ENCODE measurements at regions not wholly inside any gene's neighbourhood (a gene's known extent, or its start where the extent isn't known, plus 50 kb on each side); places are given as distances from the start of the nearest gene placed in this dataset.
"Not testable (repeated sequence)": the region's sequence is repeated elsewhere in the genome, so short reads cannot be mapped to it uniquely, and the experiment has no call there.

- no peak for DNase-seq
Measured at GRCh38 chr16:5309946-5310611, 212.5 kb upstream of the EEF2KMT start.

DNA sequence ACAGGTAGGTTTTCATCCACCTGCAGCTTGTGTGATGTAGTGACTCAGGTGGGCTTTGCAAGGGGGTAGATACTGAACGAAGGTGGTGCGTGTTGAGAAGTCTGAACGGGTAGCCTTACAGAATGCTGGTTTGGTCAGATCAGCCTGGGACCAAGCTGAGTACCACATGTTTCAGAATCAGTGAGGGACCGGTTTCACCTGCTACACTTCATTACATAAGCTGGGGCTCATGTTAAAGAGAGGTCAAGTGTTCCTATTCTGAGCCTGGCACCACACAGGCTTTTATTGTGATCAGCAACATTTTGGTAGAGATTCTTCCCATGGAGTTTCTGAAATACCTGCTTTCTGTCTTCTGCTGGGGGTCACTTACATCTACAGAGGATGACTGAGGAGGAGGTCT lies 207.4 kb upstream of the EEF2KMT start:
- DNase-seq = no peak

- DNase-seq = no peak
Measured at GRCh38 chr16:5302372-5303114, 204.9 kb upstream of the EEF2KMT start.

GRCh38 chr16:5298202-5298601 lies 200.6 kb upstream of the EEF2KMT start:
- DNase-seq = no peak

GRCh38 chr16:5296176-5296575 lies 198.6 kb upstream of the EEF2KMT start:
- no peak for DNase-seq

- not testable (repeated sequence) for DNase-seq
Measured at GRCh38 chr16:5295304-5295703, 197.7 kb upstream of the EEF2KMT start.

GRCh38 chr16:5282152-5282551 lies 184.6 kb upstream of the EEF2KMT start:
- not testable (repeated sequence) for DNase-seq

DNA sequence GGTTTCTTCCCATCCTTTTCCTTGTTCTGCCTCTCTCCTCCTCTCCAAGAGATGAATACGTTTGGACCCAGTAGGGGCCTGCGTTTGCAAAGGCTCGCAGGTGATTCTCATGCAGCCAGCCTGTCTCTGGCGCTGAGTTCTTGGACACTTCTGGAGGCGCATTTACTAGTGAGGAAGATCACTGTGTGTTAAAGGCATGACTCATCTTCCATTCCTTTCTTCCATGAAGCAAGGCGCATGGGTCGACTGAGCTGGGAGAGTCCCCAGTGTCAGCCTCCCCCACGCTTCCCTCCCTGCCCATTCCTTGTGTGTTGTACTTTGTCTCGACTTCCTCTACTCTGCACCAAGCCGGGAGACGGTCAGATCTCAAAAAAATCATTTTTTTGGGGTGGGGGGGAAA lies 159.9 kb upstream of the EEF2KMT start:
- no peak for DNase-seq

DNA sequence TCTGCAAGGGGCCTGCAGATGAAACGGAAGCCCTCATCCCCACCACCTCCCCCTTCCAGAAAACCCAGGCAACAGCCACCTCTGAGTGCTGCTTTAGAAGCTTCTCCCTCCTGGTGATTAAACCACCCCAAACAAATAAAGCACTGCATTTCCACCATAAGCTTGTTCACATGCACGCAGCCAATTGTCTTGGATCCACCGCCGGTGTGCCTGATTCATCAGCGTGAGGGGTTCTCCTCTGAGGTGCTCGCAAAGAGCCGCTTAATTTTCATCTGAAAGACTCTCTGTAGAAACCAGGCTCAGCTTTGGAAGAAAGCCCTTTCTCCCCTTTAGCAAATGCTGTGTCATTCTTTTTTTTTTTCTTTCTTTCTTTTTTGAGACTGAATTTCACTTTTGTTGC lies 155.2 kb upstream of the EEF2KMT start:
- DNase-seq = no peak

DNA sequence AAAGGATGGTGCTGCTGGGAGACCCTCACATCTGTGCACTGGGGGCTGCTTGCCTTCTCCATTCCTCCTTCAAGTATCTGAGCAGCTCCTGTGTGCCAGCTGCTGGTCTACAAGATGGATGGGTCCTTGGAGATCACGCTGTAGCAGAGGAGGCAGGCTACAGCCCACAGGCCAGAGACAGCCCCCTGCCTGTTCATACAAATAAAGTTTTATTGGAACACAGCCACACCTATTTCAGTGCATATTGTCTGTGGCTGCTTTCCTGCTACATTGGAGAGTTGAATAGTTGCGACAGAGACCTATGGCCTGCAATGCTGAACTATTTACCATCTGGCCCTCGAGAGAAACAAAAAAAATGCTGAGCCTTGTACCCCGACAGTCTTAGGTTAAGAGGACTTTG lies 149.8 kb upstream of the EEF2KMT start:
- DNase-seq = not testable (repeated sequence)

- DNase-seq = not testable (repeated sequence)
Measured at GRCh38 chr16:5240278-5240626, 142.7 kb upstream of the EEF2KMT start.

DNA sequence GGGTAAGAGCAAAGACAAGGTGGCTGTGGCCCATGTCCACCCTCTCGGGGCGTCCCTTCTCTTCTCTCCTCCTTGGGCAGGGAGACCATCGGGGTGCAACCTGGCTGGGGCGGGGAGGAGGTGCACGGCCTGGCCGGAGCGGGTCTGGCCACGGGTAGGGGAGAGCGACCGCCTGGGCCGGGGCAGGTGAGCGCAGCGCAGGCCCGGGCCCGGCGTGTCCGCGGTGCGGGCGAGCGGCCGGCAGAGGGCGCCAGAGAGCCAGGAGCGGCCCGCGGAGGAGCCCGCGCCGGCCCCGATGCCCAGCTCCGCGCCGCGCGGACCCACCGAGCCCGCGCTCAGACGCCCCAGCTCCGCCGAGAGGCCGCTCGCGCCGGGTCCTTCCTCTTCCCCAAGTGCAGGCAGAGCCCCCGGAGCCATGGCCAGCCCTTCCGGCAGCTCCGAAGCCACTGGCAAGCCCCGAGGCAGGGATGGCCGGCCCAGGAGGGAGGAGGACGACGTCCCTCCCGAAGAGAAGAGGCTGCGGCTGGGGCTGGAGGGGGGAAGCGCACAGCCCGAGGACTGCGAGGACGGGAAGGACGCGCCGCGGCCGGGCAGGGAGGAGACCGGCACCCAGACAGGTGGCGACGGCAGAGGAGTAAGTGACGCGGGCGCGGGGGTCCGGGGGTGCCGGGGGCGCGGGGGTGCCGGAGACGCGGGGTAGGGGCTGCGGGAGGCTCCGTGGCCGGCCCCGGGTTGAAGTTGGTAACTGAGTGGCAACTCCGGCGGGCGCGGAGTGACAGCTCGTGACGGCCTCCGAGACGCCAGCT lies 142.1 kb upstream of the EEF2KMT start:
- DNase-seq = not testable (repeated sequence)

- no peak for DNase-seq
Measured at GRCh38 chr16:5235119-5235518, 137.5 kb upstream of the EEF2KMT start.

DNA sequence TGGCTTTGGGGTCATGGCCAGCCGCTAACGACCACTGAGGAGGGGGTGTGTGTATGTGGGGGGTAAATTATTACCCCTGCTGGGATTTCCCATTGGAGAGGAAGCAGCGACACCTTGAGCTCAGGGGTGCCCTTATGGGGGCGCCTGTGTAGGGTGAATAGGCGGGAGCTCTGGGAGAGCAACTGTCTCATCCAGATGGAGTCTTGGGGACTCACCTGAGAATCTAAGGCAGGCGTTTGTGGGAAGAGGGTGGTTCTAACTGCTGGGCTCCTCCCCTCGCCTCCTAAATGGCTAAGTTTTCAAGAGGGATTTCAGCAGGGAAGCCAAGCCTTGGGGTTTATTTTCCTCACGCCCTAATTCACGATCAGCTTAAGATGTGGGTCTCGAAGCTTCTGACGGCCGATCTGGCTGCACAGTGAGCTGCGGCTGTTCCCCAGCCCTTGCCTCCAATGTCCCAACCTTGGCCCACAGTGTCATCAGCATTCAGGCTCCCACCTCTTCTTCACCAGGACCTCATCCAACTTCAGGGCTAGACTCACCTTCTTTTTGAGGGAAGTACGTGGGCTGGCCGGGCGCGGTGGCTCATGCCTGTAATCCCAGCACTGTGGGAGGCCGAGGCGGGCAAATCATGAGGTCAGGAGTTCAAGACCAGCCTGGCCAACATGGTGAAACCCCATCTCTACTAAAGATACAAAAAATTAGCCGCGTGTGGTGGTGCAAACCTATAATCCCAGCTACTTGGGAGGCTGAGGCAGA lies 136.9 kb upstream of the EEF2KMT start:
- no peak for DNase-seq

DNA sequence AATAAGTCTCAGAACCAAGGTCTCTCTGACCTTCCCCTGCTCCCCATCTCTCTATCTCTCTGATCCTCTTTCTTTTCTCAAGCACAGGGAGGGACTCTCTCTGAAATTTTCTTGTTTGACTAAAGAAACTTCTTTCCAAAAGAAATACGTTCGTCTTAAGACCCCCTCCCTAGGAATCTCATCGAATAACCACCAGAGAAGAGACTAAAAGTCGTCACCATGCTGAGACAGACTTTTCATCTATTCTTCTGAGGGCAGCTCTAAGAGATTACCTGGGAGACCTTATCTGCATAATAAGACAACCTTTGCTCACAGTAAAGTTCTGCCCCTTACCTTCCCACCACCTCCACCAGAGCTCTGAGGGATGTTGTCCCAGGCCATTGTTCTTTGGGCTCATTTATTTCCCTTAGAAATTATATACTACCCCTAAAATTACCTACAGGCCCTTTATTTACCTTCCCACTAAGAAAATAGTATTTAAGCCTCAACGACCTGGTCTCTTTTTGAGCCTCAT lies 133.7 kb upstream of the EEF2KMT start:
- no peak for DNase-seq

DNA sequence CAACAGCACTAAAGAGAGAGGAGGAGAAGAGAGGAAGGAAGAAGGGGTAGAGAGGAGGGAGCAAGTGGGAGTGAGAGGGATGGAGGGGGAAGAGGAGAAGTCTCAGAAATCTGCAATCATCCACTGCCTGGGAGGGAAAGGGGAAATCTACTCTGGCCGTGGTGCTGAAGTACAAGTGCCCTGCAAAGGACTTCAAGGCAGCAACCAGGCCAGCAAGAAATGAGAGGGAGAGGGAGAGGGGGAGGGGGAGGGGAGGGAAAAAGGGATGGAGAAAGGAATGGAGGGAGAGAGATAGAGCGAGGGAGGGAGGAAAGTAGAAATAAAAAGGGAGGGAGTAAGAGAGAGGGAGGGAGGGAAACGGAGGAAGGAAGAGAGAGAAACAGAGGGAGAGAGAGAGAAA lies 130.8 kb upstream of the EEF2KMT start:
- DNase-seq = no peak

GRCh38 chr16:5225931-5226655 lies 128.5 kb upstream of the EEF2KMT start:
- DNase-seq = no peak

DNA sequence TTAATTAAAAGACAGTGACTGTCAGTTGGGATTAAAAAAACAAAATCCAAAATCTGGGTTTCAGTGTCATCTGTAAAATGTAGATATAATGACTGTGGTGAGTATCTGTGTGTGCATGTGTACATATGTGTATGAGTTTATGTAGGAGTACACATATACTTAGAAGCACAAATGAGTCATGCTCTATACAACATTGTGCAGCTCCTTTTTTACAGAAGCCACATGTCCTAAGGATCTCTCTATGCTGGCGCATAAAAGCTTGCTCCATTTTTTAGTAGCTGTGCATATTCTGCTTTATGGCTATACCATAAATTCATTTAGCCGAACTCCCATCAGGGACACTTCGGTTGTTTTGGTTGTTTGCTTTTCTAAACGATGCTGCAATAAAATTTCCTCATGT lies 125.2 kb upstream of the EEF2KMT start:
- DNase-seq = no peak

GRCh38 chr16:5221831-5222230 lies 124.2 kb upstream of the EEF2KMT start:
- not testable (repeated sequence) for DNase-seq

GRCh38 chr16:5220705-5221104 lies 123.1 kb upstream of the EEF2KMT start:
- no peak for DNase-seq

DNA sequence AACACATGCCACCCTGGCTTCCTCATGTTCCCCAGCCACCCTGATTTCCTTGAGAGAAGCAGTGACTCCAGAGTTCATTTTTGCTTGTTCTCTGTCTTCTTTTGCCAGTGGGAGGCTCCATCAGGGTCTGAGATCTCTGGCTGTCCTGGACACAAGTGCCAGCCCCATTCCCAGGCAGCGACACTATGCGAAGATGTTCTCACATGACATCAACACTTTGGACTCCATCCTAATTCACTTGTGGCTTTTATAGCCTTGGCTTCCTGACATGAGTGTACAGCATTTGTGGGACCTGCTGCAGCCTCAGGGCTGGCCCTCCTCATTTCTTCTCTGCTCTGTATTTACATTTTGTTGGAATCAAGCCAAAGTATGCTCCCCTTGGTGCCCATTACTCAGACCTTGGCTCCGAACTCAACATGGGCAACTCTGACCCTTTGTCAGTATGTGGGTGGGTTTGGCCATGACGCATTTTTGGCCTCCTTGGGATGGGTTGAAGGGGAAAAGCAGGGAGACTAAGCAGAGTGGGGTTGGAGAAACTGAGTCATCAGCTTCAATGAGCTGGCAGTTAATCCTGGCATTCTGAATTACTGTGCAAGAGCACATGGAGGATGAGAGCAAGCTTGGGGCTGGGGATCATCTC lies 119.0 kb upstream of the EEF2KMT start:
- DNase-seq = no peak

DNA sequence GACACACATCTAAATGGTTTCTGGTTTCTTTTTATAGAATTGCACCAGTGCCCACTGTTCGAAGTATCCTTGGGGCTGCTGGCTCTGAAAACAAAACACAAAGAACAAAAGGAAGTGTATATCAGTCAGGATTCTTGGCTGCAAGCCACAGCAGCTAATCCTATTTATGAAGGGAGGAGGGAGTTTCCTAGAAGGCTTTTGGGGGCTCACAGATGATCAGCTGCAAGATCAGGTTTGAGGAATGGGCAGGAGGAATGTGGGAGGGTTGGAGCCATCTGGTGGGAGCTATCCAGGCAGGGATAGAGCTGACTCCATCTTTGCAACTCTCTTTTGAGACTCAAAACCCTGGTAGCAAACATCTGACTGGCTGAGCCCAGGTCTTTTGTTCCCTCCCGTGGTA lies 118.3 kb upstream of the EEF2KMT start:
- DNase-seq = no peak

Data from NCI-H526 treated with DMSO at 0.1 percent for 48 hours (cell line).